ENCODE measurements at regions not wholly inside any gene's neighbourhood (a gene's known extent, or its start where the extent isn't known, plus 50 kb on each side); places are given as distances from the start of the nearest gene placed in this dataset.

- no peaks in the 10 kb centered on the region for H3K27me3 ChIP-seq (replicated peaks; ENCODE audit: control insufficient read depth, insufficient read depth, low read length)
- no peak overlapping the region for H3K4me3 Mint-ChIP-seq (ENCODE audit: unreplicated experiment)
- H3K27me3 Mint-ChIP-seq (ENCODE audit: insufficient read depth, unreplicated experiment): no peaks in the 10 kb centered on the region
- TF ChIP-seq, protein P1, sequence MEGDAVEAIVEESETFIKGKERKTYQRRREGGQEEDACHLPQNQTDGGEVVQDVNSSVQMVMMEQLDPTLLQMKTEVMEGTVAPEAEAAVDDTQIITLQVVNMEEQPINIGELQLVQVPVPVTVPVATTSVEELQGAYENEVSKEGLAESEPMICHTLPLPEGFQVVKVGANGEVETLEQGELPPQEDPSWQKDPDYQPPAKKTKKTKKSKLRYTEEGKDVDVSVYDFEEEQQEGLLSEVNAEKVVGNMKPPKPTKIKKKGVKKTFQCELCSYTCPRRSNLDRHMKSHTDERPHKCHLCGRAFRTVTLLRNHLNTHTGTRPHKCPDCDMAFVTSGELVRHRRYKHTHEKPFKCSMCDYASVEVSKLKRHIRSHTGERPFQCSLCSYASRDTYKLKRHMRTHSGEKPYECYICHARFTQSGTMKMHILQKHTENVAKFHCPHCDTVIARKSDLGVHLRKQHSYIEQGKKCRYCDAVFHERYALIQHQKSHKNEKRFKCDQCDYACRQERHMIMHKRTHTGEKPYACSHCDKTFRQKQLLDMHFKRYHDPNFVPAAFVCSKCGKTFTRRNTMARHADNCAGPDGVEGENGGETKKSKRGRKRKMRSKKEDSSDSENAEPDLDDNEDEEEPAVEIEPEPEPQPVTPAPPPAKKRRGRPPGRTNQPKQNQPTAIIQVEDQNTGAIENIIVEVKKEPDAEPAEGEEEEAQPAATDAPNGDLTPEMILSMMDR (IDR thresholded peaks at IDR 0.05; ENCODE audit: insufficient read depth in 1 of 2, low read depth in 1 of 2, low read length in 1 of 2, severe bottlenecking in 1 of 2, unreplicated experiment in 1 of 2): no peak
- ChIA-PET POLR2A (no interaction called here), CTCF (no interaction called here)
- no peaks in the 10 kb centered on the region for H3K36me3 ChIP-seq (ENCODE audit: control insufficient read depth, insufficient read depth, low read length)
- no TSS peak for BruUV-seq (replicated peaks)
- DNase-seq: no peak
- H3K36me3 Mint-ChIP-seq (ENCODE audit: insufficient read depth, unreplicated experiment): no peaks in the 10 kb centered on the region
- no peaks in the 10 kb centered on the region for H3K4me1 ChIP-seq
- no peaks in the 10 kb centered on the region for H3K9me3 ChIP-seq
- intact Hi-C loops (cut with micrococcal nuclease; ENCODE audit: unreplicated experiment): no loop called here
- H3K27ac Mint-ChIP-seq (ENCODE audit: unreplicated experiment): no peak overlapping the region
- H3K4me1 Mint-ChIP-seq (ENCODE audit: low read depth, unreplicated experiment): no peaks in the 10 kb centered on the region
- H3K9me3 Mint-ChIP-seq (ENCODE audit: unreplicated experiment): no peaks in the 10 kb centered on the region
- H3K4me3 ChIP-seq (ENCODE audit: low read depth, low read length): no peak overlapping the region
These were observed 1001.2 kb upstream of the POT1 start for GRCh38 chr7:125930848-125931247.

DNA sequence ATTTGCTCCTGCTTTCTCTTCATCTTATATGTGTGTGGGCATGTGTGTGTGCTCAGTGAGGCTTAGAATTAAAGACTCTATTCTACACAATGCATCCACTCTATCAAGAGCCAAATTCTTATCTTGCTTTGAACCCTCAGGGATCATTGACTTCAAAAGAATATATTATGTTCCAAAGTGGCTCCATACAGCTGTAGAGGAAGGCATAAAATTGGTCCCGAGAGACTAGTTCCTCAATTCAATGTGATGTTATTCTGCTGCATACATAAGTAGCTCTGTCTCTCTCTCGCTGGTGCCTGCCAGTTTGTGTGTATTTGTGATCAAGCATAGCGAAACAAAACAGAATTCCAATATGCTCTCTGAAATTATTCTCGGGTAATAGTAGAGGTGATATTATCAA, 997.9 kb upstream of the POT1 start:
- ChIA-PET CTCF (no interaction called here), POLR2A (no interaction called here)
- Histone ChIP-seq H3K9me3 (no peaks in the 10 kb centered on the region), H3K4me3 (ENCODE audit: low read depth, low read length) (no peak overlapping the region), H3K36me3 (ENCODE audit: control insufficient read depth, insufficient read depth, low read length) (no peaks in the 10 kb centered on the region), H3K27me3 (replicated peaks; ENCODE audit: control insufficient read depth, insufficient read depth, low read length) (no peaks in the 10 kb centered on the region), H3K4me1 (no peaks in the 10 kb centered on the region)
- H3K27ac Mint-ChIP-seq (ENCODE audit: unreplicated experiment): no peak overlapping the region
- H3K4me1 Mint-ChIP-seq (ENCODE audit: low read depth, unreplicated experiment): peaks cover 7% of the 10 kb centered on the region
- DNase-seq: no peak
- no peaks in the 10 kb centered on the region for H3K9me3 Mint-ChIP-seq (ENCODE audit: unreplicated experiment)
- no peak overlapping the region for H3K4me3 Mint-ChIP-seq (ENCODE audit: unreplicated experiment)
- no peaks in the 10 kb centered on the region for H3K36me3 Mint-ChIP-seq (ENCODE audit: insufficient read depth, unreplicated experiment)
- TF ChIP-seq, protein P1 (IDR thresholded peaks at IDR 0.05; ENCODE audit: insufficient read depth in 1 of 2, low read depth in 1 of 2, low read length in 1 of 2, severe bottlenecking in 1 of 2, unreplicated experiment in 1 of 2): no peak
- H3K27me3 Mint-ChIP-seq (ENCODE audit: insufficient read depth, unreplicated experiment): no peaks in the 10 kb centered on the region
- no TSS peak for BruUV-seq (replicated peaks)
- intact Hi-C loops (cut with micrococcal nuclease; ENCODE audit: unreplicated experiment): no loop called here

DNA sequence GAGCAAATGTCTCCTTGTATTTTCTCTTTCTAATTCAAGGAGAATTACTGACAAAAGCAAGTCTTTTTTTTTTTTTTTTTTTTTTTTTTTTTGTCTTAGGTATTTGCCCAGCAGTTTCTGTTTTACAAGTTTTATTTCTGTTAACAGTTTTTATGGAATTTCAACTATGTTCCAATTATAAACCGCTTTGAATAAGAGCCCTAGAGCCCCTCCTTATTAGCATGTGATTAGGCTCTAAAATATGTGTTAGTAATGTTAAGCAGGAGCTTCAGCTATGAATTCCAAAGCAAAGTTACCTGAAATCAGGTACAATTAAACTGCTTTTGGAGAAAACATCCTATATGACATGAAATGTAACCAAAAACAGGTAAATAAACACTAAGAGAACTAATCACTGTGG, 997.0 kb upstream of the POT1 start:
- CTCF ChIA-PET: no interaction called here
- H3K36me3 Mint-ChIP-seq (ENCODE audit: insufficient read depth, unreplicated experiment): no peaks in the 10 kb centered on the region
- no peak overlapping the region for H3K4me3 Mint-ChIP-seq (ENCODE audit: unreplicated experiment)
- POLR2A ChIA-PET: no interaction called here
- no peaks in the 10 kb centered on the region for H3K9me3 Mint-ChIP-seq (ENCODE audit: unreplicated experiment)
- H3K36me3 ChIP-seq (ENCODE audit: control insufficient read depth, insufficient read depth, low read length): no peaks in the 10 kb centered on the region
- BruUV-seq (replicated peaks): no TSS peak
- H3K4me1 ChIP-seq: no peaks in the 10 kb centered on the region
- DNase-seq: no peak
- no peaks in the 10 kb centered on the region for H3K27me3 Mint-ChIP-seq (ENCODE audit: insufficient read depth, unreplicated experiment)
- H3K9me3 ChIP-seq: no peaks in the 10 kb centered on the region
- intact Hi-C loops (cut with micrococcal nuclease; ENCODE audit: unreplicated experiment): no loop called here
- H3K4me1 Mint-ChIP-seq (ENCODE audit: low read depth, unreplicated experiment): peaks cover 7% of the 10 kb centered on the region
- TF ChIP-seq, protein P1 (IDR thresholded peaks at IDR 0.05; ENCODE audit: insufficient read depth in 1 of 2, low read depth in 1 of 2, low read length in 1 of 2, severe bottlenecking in 1 of 2, unreplicated experiment in 1 of 2): no peak
- H3K27me3 ChIP-seq (replicated peaks; ENCODE audit: control insufficient read depth, insufficient read depth, low read length): no peaks in the 10 kb centered on the region
- no peak overlapping the region for H3K4me3 ChIP-seq (ENCODE audit: low read depth, low read length)
- no peak overlapping the region for H3K27ac Mint-ChIP-seq (ENCODE audit: unreplicated experiment)

Data from Caco-2 (cell line).